Heart left ventricle (tissue), 16 donors: ENCODE measurements at regions not wholly inside any gene's neighbourhood (a gene's known extent, or its start where the extent isn't known, plus 50 kb on each side); places are given as distances from the start of the nearest gene placed in this dataset.

ENCODE experiments used
- ATAC-seq, 4 donors: fragments of 200-7000 bp; cut with Tn5 transposase; one replicate each; pipeline ENCODE4 v1.9.1; 2020 to 2022; ENCODE audit warnings: moderate library complexity in 4 of 4, mild to moderate bottlenecking in 3 of 4, moderate number of reproducible peaks in 1 of 4
- DNase-seq, 5 donors: peaks; one replicate each; pipeline ENCODE4 v3.0.0-alpha.2; 2020
- H3K27ac ChIP-seq, 12 donors: fragments of 200-600 bp; sonication (generic) in 4 of 12; one replicate each; pipeline versions ENCODE4 v1.5.0 to v1.8.0; 2016 to 2022; ENCODE audit warnings: mild to moderate bottlenecking in 2 of 12
- H3K27me3 ChIP-seq, 9 donors: fragments of 200-600 bp; sonication (generic) in 2 of 9; one replicate each; pipeline versions ENCODE4 v1.5.1 to v1.8.0; 2016 to 2022; ENCODE audit warnings: mild to moderate bottlenecking in 3 of 9
- H3K36me3 ChIP-seq, 9 donors: fragments of 200-600 bp; sonication (generic) in 2 of 9; one replicate each; pipeline versions ENCODE4 v1.5.0 to v1.8.0; 2018 to 2022; ENCODE audit warnings: mild to moderate bottlenecking in 2 of 9
- H3K4me1 ChIP-seq, 12 donors: fragments of 200-600 bp; sonication (generic) in 4 of 12; one replicate each; pipeline versions ENCODE4 v1.5.0 to v1.8.0; 2016 to 2022; ENCODE audit warnings: mild to moderate bottlenecking in 3 of 12
- H3K4me3 ChIP-seq, 12 donors: fragments of 200-600 bp; sonication (generic) in 4 of 12; one replicate each; pipeline versions ENCODE4 v1.5.0 to v1.8.0; 2017 to 2022; ENCODE audit warnings: mild to moderate bottlenecking in 9 of 12, moderate library complexity in 4 of 12
- H3K9me3 ChIP-seq, 12 donors: fragments of 200-600 bp; sonication (generic) in 4 of 12; one replicate each; pipeline versions ENCODE4 v1.5.0 to v1.8.0; 2016 to 2022; ENCODE audit warnings: mild to moderate bottlenecking in 1 of 12
- CTCF ChIP-seq, 12 donors: fragments of 200-600 bp; sonication (generic) in 4 of 12; IDR thresholded peaks; one replicate each; pipeline versions ENCODE4 v1.5.0 to v1.8.0; 2018 to 2022; ENCODE audit warnings: antibody characterized with exemption in 12 of 12, mild to moderate bottlenecking in 5 of 12
- POLR2A ChIP-seq, 2 donors: fragments of 450-650 bp; IDR thresholded peaks; one replicate each; pipeline ENCODE4 v1.6.1; 2017; ENCODE audit warnings: antibody characterized with exemption in 2 of 2, mild to moderate bottlenecking in 2 of 2, moderate library complexity in 2 of 2
- WGBS, 4 donors: extraction: QIAGEN DNeasy Blood & Tissue Kit in 2 of 4; methylation state at CpG; one replicate each; pipeline versions ENCODE4 v1.1.5 to v1.1.7; 2013 to 2018; 5-methylcytosine and 5-hydroxymethylcytosine counted together
- intact Hi-C, 10 donors: fragments of 100-400 bp; cut with DNase I; formaldehyde crosslinking; loops; one replicate each; pipeline versions ENCODE4 v1.11.1 to v1.14.2; 2022
- donor health status: ischemic (EF 13 %, LVEDD 7.1; RV severe dilation, severe dysfunction).
- donor health status: healthy with polysubstance abuse.
- donor health status: DM: no; HTN: yes; CAD: no.
- donor health status: DM: no; HTN: no; CAD: no.
- donor health status: ischemic (EF 25% LVEDD 6.9; RV normal size, moderate dysfunction).
- donor health status: ischemic (EF 25% LVEDD 5.7; RV mildly dilated, moderate dysfunction).
- donor health status: healthy.
- donor health status: DM: yes; HTN: yes; CAD: no.
- donor health status: ischemic (EF 35%, LVEDD 5.7; RV mildly dilated, moderate dysfunction).
- donor health status: nonischemic (EF 11% LVEDD 7.7; RV severe dilation, severe dysfunction).
- donor health status: DM: yes; HTN: yes; CAD: no.
- donor health status: PGD.
- donor health status: ischemic (EF 29% LVEDD 5.4; RV normal size, mild dysfunction).
- donor health status: nonischemic (EF 23%, LVEDD 6.1; RV moderate dilation, normal function).

DNA sequence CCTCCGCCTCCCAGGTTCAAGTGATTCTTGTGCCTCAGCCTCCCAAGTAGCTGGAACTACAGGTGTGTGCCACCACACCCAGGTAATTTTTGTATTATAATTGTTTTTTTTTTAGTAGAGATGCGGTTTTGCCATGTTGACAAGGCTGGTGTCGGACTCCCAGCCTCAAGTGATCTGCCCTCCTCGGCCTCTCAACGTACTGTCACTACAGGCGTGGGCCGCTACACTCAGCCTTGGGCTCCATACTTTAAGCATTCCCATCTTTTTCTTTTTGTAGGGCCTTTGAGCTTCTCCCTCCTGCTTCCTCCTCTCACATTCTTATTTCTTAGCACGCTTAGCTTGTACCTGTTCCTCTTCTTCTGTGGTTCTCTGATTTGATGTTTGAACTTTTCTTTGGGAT, 62.8 kb downstream of the SERPINA3 start:
- Histone ChIP-seq H3K9me3 (no peaks in the 10 kb centered on the region), H3K27me3 (peaks cover 0 to 45% (median under 1%) of the 10 kb centered on the region in 9 donors), H3K4me3 (no peak overlapping the region), H3K36me3 (no peaks in the 10 kb centered on the region), H3K4me1 (no peaks in the 10 kb centered on the region), H3K27ac (no peak overlapping the region)
- intact Hi-C loops, result no loop called here
- TF ChIP-seq POLR2A (IDR thresholded peaks at IDR 0.05), result no peak
- no peak for TF ChIP-seq CTCF (IDR thresholded peaks at IDR 0.05)
- DNase-seq, result no peak
- 92 to 95% (median 94%) methylated on average over 8 of the region's 8 CpGs for WGBS, 4 donors
- no peak for ATAC-seq

DNA sequence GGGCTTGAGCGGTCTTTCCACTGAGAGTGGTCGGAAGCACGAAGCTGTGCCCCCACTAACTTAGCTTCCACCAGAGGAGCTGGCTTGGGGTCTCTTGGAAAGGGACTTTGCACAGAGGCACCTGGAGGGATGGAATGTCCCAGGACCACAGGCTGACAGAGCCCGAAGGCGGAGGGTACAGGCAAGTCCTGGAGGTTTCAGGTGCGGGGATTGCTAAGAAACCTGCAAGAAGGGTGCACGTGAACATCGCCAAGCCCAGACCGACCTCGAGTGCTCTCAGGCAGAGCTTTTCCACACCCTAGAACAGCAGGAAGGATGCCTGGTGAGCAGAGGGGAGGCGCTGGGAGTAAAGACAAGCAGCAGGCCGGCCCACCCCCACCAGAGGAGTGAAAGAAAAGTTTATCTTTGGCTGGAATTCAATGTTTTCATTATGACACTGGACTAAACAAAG, 61.6 kb downstream of the SERPINA3 start:
- TF ChIP-seq POLR2A (IDR thresholded peaks at IDR 0.05), result no peak
- TF ChIP-seq CTCF (IDR thresholded peaks at IDR 0.05), result no peak
- intact Hi-C loops, result no loop called here
- DNase-seq (no peak), ATAC-seq (no peak)
- H3K27ac ChIP-seq, result no peak overlapping the region
- no peaks in the 10 kb centered on the region for H3K4me1 ChIP-seq
- WGBS, 4 donors, result 55 to 60% (median 57%) methylated on average over 11 to 12 of the region's 12 CpGs
- no peaks in the 10 kb centered on the region for H3K9me3 ChIP-seq
- no peak overlapping the region for H3K4me3 ChIP-seq
- peaks cover 0 to 33% (median 6%) of the 10 kb centered on the region in 9 donors for H3K27me3 ChIP-seq
- H3K36me3 ChIP-seq, result no peaks in the 10 kb centered on the region
